GM19397 (cell line): ENCODE measurements at regions not wholly inside any gene's neighbourhood (a gene's known extent, or its start where the extent isn't known, plus 50 kb on each side); places are given as distances from the start of the nearest gene placed in this dataset.

Experiments used
- ATAC-seq: cut with Tn5 transposase; IDR thresholded peaks from one replicate; pipeline ENCODE4 v1.9.1; 2021; ENCODE audit warnings: mild to moderate bottlenecking, moderate library complexity; ENCODE audit not compliant: unreplicated experiment

- no peak for ATAC-seq
These were observed 313.8 kb downstream of the UACA start for GRCh38 chr15:70449311-70450141.

DNA sequence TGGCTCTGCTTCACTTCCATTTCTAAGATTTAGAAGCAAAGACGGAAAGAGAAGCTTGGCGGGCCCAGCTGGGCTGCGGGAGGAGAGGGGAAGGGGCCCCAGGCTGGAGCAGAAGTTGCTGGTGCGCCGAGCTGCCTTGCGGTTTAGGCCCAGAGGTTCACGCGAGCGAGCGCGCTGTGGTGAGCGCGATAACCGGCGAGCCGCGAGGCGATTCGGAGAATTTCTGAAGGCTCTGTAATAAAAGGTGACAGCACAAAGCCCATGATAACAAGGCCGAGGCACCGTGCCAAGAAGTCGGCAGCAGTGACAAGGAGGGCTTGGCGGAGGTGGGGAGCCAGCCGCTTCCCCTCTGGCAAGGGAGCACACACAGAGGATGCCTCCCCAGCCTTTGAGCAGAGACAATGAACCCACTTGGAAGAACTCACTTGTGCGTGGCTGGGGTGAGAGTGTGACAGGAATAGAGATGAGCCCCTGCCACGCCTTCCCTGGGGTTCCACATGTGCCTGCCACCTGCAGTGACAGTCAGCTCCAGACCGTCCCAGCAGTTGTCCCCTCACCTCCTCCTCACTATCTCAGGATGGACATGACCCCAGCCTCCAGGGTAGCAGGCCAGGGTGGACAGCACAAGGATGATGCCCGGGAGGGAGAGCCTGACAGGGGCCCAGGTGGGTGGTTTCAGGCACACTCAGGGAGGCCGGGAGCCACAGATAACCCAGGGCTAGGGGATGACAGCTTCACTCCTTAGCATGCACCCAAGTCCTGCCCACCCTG, 315.2 kb downstream of the UACA start:
- ATAC-seq, result no peak

DNA sequence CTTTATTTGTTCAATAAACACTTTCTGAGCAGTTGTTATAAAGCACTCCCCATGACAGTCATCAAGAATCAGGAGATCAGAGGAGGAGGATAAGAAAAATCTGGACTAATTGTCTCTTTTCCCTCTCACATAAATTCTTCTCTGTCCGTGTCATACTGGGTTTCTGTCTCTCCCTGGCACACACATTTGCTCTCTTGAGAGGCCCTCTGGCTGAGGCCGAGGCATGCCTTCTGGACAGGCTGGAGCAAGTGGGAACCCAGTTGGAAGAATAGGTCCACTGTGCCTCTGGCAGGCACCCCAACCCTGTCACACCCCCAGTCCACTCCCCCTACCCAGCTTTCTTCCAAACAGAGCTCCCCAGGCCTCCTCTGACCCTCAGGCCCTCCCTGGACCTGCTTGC, 315.8 kb downstream of the UACA start:
- no peak for ATAC-seq

DNA sequence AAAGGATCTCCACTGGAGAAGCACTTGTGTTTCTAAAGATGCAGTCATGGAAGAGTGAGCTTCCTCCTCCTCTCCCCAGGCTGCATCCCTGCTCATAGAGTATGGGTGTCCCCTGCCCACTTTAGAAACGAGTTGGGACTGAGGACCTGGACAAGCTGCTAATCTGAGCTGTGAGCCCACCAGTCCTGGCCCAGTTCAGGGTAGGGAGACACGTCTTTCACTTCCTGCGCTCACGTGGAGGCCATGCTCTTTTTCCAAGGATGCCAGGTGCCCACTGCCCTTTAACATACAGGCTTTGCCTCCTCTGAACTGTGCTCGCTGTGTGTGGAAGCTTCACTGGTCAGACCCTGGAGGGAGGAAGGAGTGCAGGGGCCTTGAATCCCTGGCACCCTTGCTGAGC, 316.3 kb downstream of the UACA start:
- no peak for ATAC-seq

DNA sequence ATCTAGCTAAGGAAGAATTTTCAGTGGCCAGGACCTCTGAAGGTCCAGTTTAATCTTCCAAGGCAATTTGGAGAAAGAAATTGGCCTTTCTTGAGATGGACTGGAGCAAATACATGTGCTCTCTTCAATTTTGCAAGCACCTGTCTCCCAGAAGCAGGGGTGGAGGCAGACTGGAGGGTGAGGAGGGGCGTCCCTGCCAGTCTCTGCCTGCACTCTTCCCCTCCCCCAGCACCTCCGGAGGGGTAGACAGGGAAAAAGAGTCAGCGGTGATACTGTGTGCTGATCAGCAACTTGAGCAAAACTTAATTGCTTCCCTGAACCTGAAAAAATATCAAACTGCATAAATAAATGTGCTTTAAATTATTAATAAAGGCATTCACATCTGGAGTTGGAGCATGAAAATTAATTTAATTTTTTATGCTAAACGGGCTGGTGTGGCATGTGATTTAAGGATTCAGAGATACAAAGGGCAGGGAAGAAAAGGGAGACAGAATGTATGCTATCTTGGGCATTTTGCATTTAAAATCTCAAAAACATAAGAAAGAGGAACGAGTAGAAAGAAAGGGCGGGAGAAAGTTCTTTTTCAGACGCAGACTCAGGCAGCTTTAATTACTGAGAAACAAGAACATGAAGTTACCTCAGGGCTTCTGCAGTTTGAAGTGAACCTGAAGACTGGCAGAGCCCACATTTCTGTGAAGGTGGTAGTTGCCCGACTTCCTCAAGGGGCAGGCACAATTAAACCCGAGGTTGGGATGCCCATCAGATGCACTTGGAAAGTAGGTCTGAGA, 319.7 kb downstream of the UACA start:
- no peak for ATAC-seq

DNA sequence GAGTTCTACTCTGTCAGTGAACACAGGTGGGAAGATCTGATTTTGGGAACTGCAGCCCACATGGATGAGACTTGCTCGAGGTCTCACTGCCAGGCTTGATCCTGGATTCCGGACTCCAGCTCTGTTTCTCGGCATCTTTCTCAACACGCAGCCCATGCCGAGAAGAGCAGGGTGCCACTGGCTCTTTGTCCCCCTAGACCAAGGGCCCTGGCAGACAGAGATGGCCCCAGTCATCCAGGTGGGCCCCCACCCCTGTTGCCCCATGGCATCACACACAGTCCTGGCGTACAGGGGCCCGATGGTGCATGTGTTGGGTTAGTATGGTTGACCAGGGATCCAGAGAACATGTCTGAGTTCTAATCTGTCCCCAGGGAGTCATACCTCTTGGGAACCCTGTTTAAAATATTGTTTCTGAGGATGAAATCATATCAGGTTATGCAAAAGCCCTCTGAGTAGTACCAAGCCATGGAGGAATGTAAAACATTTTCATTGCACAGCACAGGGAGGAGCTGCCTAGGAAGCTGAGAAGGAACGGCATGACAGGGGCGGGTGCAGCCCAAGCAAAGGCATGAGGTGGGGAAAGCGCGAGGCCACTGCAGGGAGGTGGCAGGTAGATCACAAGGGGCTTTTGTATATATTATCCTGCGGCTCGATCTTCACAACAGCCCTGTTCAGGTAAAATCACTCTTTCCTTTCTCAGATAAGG, 320.6 kb downstream of the UACA start:
- no peak for ATAC-seq

DNA sequence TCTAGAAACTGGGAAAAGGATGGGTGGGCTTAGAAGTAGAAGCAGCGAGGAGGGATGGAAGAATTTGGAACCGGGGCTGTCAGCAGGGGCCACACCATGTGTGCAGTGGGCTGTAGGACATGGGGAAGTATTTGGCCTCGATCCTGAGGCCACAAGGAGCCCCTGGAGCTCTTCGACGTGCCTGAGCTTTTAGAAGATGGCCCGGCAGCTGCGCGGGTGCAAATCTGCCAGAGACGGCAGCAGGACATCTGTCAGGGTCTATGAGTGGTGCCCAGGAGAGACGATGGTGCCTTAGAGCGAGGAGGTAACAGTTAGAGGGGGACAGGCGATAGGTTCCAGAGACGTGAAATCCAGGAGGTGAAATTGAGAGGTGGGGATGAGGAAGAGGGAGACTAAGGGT, 321.1 kb downstream of the UACA start:
- ATAC-seq, result no peak

DNA sequence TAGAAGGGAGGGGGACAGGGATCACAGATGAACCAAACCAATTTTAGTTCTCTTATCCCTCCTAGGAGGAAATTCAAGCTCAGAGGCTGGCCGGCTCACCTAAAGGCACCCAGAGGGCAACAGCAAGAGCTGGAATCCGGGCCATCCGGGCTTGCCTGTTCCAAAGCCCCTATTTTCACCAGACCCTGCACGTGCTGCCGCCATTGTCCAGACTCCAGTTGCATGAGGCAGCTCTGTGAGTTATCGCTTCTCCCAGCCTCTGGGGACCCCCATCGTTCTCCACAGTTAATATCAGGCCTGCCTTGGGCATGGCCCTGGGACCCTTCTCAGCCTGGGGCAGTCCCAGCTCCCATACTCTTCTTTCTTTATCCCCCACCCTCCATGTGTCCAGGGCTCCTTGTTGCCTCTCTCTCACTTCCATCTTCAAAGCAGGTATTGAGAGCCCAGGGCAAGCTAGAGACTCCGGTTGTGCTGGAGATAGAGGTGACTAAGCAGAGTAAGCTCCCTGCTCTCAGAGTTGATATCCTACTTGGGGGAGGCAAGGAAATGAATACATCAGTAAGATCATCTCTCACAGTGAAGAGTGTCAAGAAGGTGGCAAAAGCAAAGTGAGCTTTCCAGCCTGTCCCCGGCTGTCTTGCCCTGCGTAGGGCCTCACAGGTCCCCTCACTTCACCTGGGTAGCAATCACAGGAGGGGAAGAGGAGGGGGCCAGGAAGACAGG, 322.8 kb downstream of the UACA start:
- ATAC-seq, result no peak

- ATAC-seq, result no peak
These were observed 323.5 kb downstream of the UACA start for GRCh38 chr15:70439880-70440279.

- no peak for ATAC-seq
These were observed 324.0 kb downstream of the UACA start for GRCh38 chr15:70439304-70439877.

DNA sequence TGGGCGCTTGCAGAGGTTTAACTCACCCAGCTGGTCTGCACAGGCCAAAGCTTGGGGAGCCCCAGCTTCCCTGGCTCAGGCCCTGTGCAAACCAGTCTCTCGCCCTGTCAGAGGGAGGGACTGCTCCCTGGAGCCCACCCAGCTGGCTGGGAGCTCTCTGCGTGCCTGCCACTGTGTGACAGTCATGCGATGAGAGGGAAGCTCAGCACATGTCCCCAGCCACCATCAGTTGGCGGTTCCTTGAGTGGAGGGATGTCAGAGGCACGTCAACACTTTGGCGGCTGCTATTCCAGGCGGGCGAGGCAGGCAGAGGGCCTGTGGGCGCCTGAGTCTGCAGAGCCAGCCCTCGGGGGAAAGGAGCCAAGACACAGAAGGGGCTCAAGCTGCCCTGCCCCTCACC, 324.6 kb downstream of the UACA start:
- ATAC-seq, result no peak

GRCh38 chr15:70437882-70438451, 325.4 kb downstream of the UACA start:
- no peak for ATAC-seq

GRCh38 chr15:70437089-70437488, 326.3 kb downstream of the UACA start:
- ATAC-seq, result no peak

- peak; percentile 27 for ATAC-seq
These were observed 326.9 kb downstream of the UACA start for GRCh38 chr15:70436428-70436827.

DNA sequence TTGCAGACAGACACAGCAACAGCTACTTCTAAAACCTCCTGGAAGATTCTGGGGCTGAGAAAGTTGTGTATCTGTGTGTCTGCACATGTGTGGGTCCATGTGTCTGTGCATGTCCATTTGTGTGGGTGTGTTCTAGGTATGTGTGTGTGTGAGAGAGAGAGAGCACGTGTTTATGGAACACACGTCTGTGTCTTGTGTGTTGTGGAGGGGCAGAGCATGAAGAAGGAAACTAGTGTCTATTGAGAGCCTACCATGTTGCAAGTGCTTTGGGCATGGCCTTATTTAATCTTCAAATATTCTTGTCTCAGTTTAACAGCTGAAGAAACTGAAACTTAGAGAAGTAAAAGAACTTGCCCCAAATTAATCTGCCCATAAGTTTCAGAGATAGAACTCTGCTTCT, 327.5 kb downstream of the UACA start:
- peak; percentile 43 for ATAC-seq

GRCh38 chr15:70435369-70435768, 328.0 kb downstream of the UACA start:
- peak; percentile 50 for ATAC-seq

GRCh38 chr15:70433586-70434324, 329.6 kb downstream of the UACA start:
- no peak for ATAC-seq

DNA sequence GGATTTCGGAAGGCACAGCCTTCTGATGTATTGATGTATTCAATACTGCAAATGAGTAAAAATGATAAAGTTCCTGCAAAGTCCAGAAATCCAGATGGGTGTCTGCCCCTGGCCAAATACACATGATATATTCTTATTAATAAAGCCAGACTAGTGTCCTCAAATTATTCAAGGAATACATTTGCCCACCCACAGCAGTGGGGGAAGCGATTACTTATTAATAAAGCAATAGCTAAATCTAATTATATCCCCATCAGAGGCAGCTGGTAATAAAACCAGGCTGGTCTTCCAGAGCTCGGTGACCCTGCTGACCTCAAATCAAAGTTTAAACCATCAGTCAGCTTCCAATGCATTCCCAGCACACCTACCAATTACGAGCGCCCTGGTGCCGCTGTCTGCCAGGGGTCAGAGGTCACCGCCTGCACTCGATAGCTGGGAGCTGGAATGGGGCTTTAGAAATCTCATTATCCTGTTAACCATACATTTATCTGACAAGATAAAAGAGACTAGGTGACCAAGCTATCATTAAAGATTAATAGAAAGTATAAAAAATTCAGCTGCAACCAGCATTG, 330.3 kb downstream of the UACA start:
- no peak for ATAC-seq
